HL-60 (cell line): ENCODE measurements at regions not wholly inside any gene's neighbourhood (a gene's known extent, or its start where the extent isn't known, plus 50 kb on each side); places are given as distances from the start of the nearest gene placed in this dataset.

Experiments
- CTCF ChIP-seq: IDR thresholded peaks from one replicate; pipeline ENCODE4 v1.5.1; 2011; ENCODE audit warnings: low read length, control low read depth, inconsistent platforms; ENCODE audit not compliant: insufficient read depth
- POLR2AphosphoS5 ChIP-seq: IDR thresholded peaks from 2 replicates; pipeline ENCODE4 v1.6.1; 2012; ENCODE audit warnings: low read depth
- REST ChIP-seq: IDR thresholded peaks from 2 replicates; pipeline ENCODE4 v1.6.1; 2012; ENCODE audit warnings: low read depth; ENCODE audit not compliant: insufficient replicate concordance

GRCh38 chr3:177992993-177993970 is 543.0 kb upstream of the KCNMB2 start:
- no peak for TF ChIP-seq REST
- no peak for TF ChIP-seq CTCF
- no peak for TF ChIP-seq POLR2AphosphoS5
